HEK293 (cell line): ENCODE measurements at regions not wholly inside any gene's neighbourhood (a gene's known extent, or its start where the extent isn't known, plus 50 kb on each side); places are given as distances from the start of the nearest gene placed in this dataset.

Experiments used
- CTCF ChIA-PET: fragments of 350-600 bp; formaldehyde crosslinking; extraction: SDS; loops from one replicate; lab custom pipeline; 2021; ENCODE audit warnings: antibody characterized with exemption; lab: Yijun Ruan, JAX
- POLR2A ChIA-PET: fragments of 300-600 bp; formaldehyde crosslinking; extraction: SDS; loops from one replicate; lab custom pipeline; 2020; ENCODE audit warnings: antibody characterized with exemption, inconsistent platforms; lab: Yijun Ruan, JAX
- H3K27ac ChIP-seq: fragments of 200-500 bp; sonication (Bioruptor generic); 2 replicates; pipeline ENCODE4 v1.5.1; 2014; ENCODE audit warnings: low read depth, low read length, control low read depth, inconsistent platforms; ENCODE audit errors: extremely low read depth
- H3K36me3 ChIP-seq, 2 experiments: fragments of 200-500 bp in 1 of 2; sonication (Bioruptor generic) in 1 of 2; 1 replicate in 1 of 2; 2 replicates in 1 of 2; pipeline ENCODE4 v1.5.1; 2014 to 2017; ENCODE audit warnings: inconsistent platforms in 2 of 2, low read length in 2 of 2; ENCODE audit not compliant: control insufficient read depth in 2 of 2, insufficient read depth in 1 of 2
- H3K4me1 ChIP-seq: fragments of 200-500 bp; sonication (Bioruptor generic); 2 replicates; pipeline ENCODE4 v1.5.1; 2014; ENCODE audit warnings: mild to moderate bottlenecking, low read length, inconsistent platforms; ENCODE audit not compliant: control insufficient read depth, insufficient read depth
- H3K4me3 ChIP-seq: 2 replicates; pipeline ENCODE4 v1.5.1; 2011; ENCODE audit warnings: low read depth, mild to moderate bottlenecking, control low read depth, low read length, moderate library complexity
- H3K9me3 ChIP-seq: fragments of 200-500 bp; sonication (Bioruptor generic); 2 replicates; pipeline ENCODE4 v1.5.1; 2014; ENCODE audit warnings: low read depth, low read length, inconsistent platforms; ENCODE audit not compliant: control insufficient read depth, insufficient read depth
- FEZF1 ChIP-seq: fragments of 450-650 bp; formaldehyde crosslinking; IDR thresholded peaks from 2 replicates; pipeline ENCODE4 v1.5.1; 2016; ENCODE audit warnings: missing biosample characterization, missing genetic modification characterization
- GLIS2 ChIP-seq: fragments of 450-650 bp; formaldehyde crosslinking; IDR thresholded peaks from 2 replicates; pipeline ENCODE4 v1.5.1; 2016; ENCODE audit warnings: missing biosample characterization, missing genetic modification characterization
- MEIS1 ChIP-seq: sonication (generic); formaldehyde crosslinking; IDR thresholded peaks from 2 replicates; pipeline ENCODE4 v1.8.1; 2022; ENCODE audit warnings: missing genetic modification reagents, mild to moderate bottlenecking, borderline replicate concordance
- PATZ1 ChIP-seq: fragments of 450-650 bp; formaldehyde crosslinking; IDR thresholded peaks from 2 replicates; pipeline ENCODE4 v1.5.1; 2016; ENCODE audit warnings: missing biosample characterization, missing genetic modification characterization
- PBX3 ChIP-seq: sonication (generic); formaldehyde crosslinking; IDR thresholded peaks from 2 replicates; pipeline ENCODE4 v1.8.1; 2022; ENCODE audit warnings: mild to moderate bottlenecking, moderate library complexity, missing genetic modification reagents
- SCRT2 ChIP-seq: fragments of 450-650 bp; formaldehyde crosslinking; IDR thresholded peaks from 2 replicates; pipeline ENCODE4 v1.5.1; 2016; ENCODE audit warnings: missing biosample characterization, missing genetic modification characterization
- ZBTB11 ChIP-seq: fragments of 450-650 bp; formaldehyde crosslinking; conservative IDR thresholded peaks from 2 replicates; pipeline ENCODE4 v1.5.1; 2016; ENCODE audit warnings: low read depth, missing biosample characterization, missing genetic modification characterization
- ZNF146 ChIP-seq: fragments of 450-650 bp; formaldehyde crosslinking; IDR thresholded peaks from 2 replicates; pipeline ENCODE4 v1.5.1; 2016; ENCODE audit warnings: missing biosample characterization, missing genetic modification characterization
- ZNF2 ChIP-seq: fragments of 450-650 bp; formaldehyde crosslinking; IDR thresholded peaks from 2 replicates; pipeline ENCODE4 v1.5.1; 2016; ENCODE audit warnings: missing biosample characterization, missing genetic modification characterization
- ZNF561 ChIP-seq: fragments of 450-650 bp; IDR thresholded peaks from 2 replicates; pipeline ENCODE4 v1.5.1; 2018; ENCODE audit warnings: missing biosample characterization, missing genetic modification characterization, borderline replicate concordance
- ZNF776 ChIP-seq: fragments of 450-650 bp; formaldehyde crosslinking; IDR thresholded peaks from 2 replicates; pipeline ENCODE4 v1.5.0; 2017; ENCODE audit warnings: missing biosample characterization, missing genetic modification characterization, borderline replicate concordance
- ZNF791 ChIP-seq: fragments of 450-650 bp; formaldehyde crosslinking; IDR thresholded peaks from 2 replicates; pipeline ENCODE4 v1.5.1; 2016; ENCODE audit warnings: missing biosample characterization, missing genetic modification characterization
- ZSCAN30 ChIP-seq: fragments of 450-650 bp; IDR thresholded peaks from 2 replicates; pipeline ENCODE4 v1.5.1; 2018; ENCODE audit warnings: missing biosample characterization, mild to moderate bottlenecking, missing genetic modification characterization, moderate library complexity

- POLR2A ChIA-PET: no interaction called here
- Histone ChIP-seq H3K9me3 (no peaks in the 10 kb centered on the region), H3K36me3 (no peaks in the 10 kb centered on the region), H3K4me1 (no peaks in the 10 kb centered on the region), H3K4me3 (no peak overlapping the region), H3K27ac (no peak overlapping the region)
- CTCF ChIA-PET: interaction anchor here (0.5 kb wide), 1 partner anchor 984 kb away, joined by 3 read pairs; no protein-coding TSS in a partner anchor
- TF ChIP-seq MEIS1 (no peak), ZNF776 (tag by site-specific recombination) (no peak), ZNF561 (no peak), ZNF791 (tag by site-specific recombination) (no peak), ZNF2 (no peak), GLIS2 (tag by site-specific recombination) (no peak), PATZ1 (no peak), ZBTB11 (no peak), FEZF1 (tag by site-specific recombination) (no peak)
Measured at GRCh38 chr3:59555593-59556315, 505.9 kb upstream of the CFAP20DC start.

GRCh38 chr3:59553076-59553475, 503.3 kb upstream of the CFAP20DC start:
- Histone ChIP-seq H3K4me3 (no peak overlapping the region), H3K4me1 (no peaks in the 10 kb centered on the region), H3K36me3 (no peaks in the 10 kb centered on the region), H3K27ac (no peak overlapping the region), H3K9me3 (no peaks in the 10 kb centered on the region)
- no peak for TF ChIP-seq ZNF146 (tag by site-specific recombination)
- no peak for TF ChIP-seq SCRT2
- POLR2A ChIA-PET: no interaction called here
- CTCF ChIA-PET: no interaction called here

- Histone ChIP-seq H3K27ac (no peak overlapping the region), H3K4me1 (no peaks in the 10 kb centered on the region)
- CTCF ChIA-PET: interaction anchor here (0.5 kb wide), 1 partner anchor 168 kb away, joined by 4 read pairs; no protein-coding TSS in a partner anchor
- no peak for TF ChIP-seq PATZ1
- TF ChIP-seq ZSCAN30 (tag by site-specific recombination): no peak
- no peak for TF ChIP-seq PBX3 (CRISPR knock-in tag)
- TF ChIP-seq, all 188 proteins: peak for 0
- POLR2A ChIA-PET: no interaction called here
- Histone ChIP-seq H3K9me3 (no peaks in the 10 kb centered on the region), H3K4me3 (no peak overlapping the region), H3K36me3 (no peaks in the 10 kb centered on the region)
Measured at GRCh38 chr3:59551834-59552233, 502.0 kb upstream of the CFAP20DC start.
